ENCODE measurements at regions not wholly inside any gene's neighbourhood (a gene's known extent, or its start where the extent isn't known, plus 50 kb on each side); places are given as distances from the start of the nearest gene placed in this dataset.
A peak's percentile ranks its signal among the peaks of the same experiment; 100 is the strongest.

- H3K36me3 ChIP-seq (ENCODE audit: control insufficient read depth, insufficient read depth, low read length): no peaks in the 10 kb centered on the region
- DNase-seq (ENCODE audit: low read depth): no peak
- no peak overlapping the region for H3K4me3 ChIP-seq (ENCODE audit: low read depth, low read length)
- no peaks in the 10 kb centered on the region for H3K27me3 ChIP-seq (ENCODE audit: control insufficient read depth, insufficient read depth, low read length)
- TF ChIP-seq, protein P1, sequence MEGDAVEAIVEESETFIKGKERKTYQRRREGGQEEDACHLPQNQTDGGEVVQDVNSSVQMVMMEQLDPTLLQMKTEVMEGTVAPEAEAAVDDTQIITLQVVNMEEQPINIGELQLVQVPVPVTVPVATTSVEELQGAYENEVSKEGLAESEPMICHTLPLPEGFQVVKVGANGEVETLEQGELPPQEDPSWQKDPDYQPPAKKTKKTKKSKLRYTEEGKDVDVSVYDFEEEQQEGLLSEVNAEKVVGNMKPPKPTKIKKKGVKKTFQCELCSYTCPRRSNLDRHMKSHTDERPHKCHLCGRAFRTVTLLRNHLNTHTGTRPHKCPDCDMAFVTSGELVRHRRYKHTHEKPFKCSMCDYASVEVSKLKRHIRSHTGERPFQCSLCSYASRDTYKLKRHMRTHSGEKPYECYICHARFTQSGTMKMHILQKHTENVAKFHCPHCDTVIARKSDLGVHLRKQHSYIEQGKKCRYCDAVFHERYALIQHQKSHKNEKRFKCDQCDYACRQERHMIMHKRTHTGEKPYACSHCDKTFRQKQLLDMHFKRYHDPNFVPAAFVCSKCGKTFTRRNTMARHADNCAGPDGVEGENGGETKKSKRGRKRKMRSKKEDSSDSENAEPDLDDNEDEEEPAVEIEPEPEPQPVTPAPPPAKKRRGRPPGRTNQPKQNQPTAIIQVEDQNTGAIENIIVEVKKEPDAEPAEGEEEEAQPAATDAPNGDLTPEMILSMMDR (IDR thresholded peaks at IDR 0.05; ENCODE audit: insufficient read depth, low read length, poor library complexity, severe bottlenecking): no peak
Measured at GRCh38 chr7:68235937-68236336, 1239.3 kb downstream of the TYW1 start.

GRCh38 chr7:68238204-68238805 is 1241.7 kb downstream of the TYW1 start:
- H3K27me3 ChIP-seq (ENCODE audit: control insufficient read depth, insufficient read depth, low read length): no peaks in the 10 kb centered on the region
- H3K36me3 ChIP-seq (ENCODE audit: control insufficient read depth, insufficient read depth, low read length): no peaks in the 10 kb centered on the region
- TF ChIP-seq, protein P1 (IDR thresholded peaks at IDR 0.05; ENCODE audit: insufficient read depth, low read length, poor library complexity, severe bottlenecking): no peak
- DNase-seq (ENCODE audit: low read depth): no peak
- no peak overlapping the region for H3K4me3 ChIP-seq (ENCODE audit: low read depth, low read length)

DNA sequence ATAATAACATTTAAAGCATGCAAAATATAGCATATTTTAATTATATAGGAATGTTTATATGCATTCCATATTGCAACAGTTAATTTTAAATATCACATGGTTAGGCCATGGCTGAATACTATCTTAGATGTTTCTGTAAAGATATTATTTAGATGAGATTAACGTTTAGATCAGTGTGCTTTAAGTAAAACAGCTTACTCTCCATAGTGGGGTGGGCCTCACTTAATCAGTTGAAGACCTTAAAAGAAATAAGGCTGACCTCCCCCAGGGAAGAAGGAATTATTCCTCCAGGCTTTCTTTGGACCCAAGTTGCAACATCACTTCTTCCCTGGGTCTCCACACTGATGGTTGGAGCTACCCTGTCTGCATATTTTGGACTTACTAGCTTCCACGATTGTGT is 1246.5 kb downstream of the TYW1 start:
- TF ChIP-seq, protein P1 (IDR thresholded peaks at IDR 0.05; ENCODE audit: insufficient read depth, low read length, poor library complexity, severe bottlenecking): no peak
- H3K36me3 ChIP-seq (ENCODE audit: control insufficient read depth, insufficient read depth, low read length): no peaks in the 10 kb centered on the region
- DNase-seq (ENCODE audit: low read depth): no peak
- no peaks in the 10 kb centered on the region for H3K27me3 ChIP-seq (ENCODE audit: control insufficient read depth, insufficient read depth, low read length)
- H3K4me3 ChIP-seq (ENCODE audit: low read depth, low read length): no peak overlapping the region

DNA sequence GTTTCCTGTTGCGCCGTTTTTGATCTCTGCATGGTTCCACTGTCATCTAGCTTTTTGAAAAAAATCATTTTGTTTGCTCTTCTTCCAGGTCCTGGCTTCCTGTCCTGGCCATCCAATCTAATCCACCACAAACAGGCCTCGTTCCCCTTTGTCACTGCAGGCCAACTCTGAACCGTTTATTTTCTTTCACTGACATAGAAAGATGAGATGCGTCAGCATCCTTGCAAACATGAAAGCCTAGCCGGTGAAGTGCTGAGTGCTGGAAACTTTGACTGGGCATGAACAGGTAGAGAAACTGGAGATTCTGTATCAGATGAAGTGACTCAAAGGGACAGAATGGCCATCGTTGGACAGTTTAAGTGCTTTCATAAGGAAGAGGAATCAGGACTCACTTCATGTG is 1247.8 kb downstream of the TYW1 start:
- no peak for DNase-seq (ENCODE audit: low read depth)
- TF ChIP-seq, protein P1 (IDR thresholded peaks at IDR 0.05; ENCODE audit: insufficient read depth, low read length, poor library complexity, severe bottlenecking): no peak
- Histone ChIP-seq H3K36me3 (ENCODE audit: control insufficient read depth, insufficient read depth, low read length) (no peaks in the 10 kb centered on the region), H3K4me3 (ENCODE audit: low read depth, low read length) (no peak overlapping the region), H3K27me3 (ENCODE audit: control insufficient read depth, insufficient read depth, low read length) (no peaks in the 10 kb centered on the region)

DNA sequence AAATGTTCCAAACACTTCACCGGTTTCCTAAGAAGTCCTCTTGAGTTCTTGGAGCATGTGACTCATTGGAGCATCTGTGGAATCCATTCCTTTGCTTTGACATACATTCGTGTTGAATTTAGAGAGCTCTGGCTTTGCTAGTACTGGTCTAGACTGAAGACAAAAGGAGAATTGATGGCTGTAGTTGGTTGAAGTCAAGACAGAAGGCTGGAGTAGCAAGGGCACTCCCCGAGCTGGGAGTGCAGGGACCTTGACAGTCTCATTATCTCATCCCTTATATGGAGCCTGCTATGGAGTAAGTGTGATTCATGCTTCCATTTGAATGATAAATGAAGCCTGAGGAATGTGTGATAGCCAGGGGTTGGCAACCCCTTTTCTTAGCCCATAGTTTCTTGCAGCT is 1249.1 kb downstream of the TYW1 start:
- Histone ChIP-seq H3K4me3 (ENCODE audit: low read depth, low read length) (no peak overlapping the region), H3K27me3 (ENCODE audit: control insufficient read depth, insufficient read depth, low read length) (no peaks in the 10 kb centered on the region), H3K36me3 (ENCODE audit: control insufficient read depth, insufficient read depth, low read length) (no peaks in the 10 kb centered on the region)
- peak; percentile 56 for DNase-seq (ENCODE audit: low read depth)
- TF ChIP-seq, protein P1 (IDR thresholded peaks at IDR 0.05; ENCODE audit: insufficient read depth, low read length, poor library complexity, severe bottlenecking): no peak

DNA sequence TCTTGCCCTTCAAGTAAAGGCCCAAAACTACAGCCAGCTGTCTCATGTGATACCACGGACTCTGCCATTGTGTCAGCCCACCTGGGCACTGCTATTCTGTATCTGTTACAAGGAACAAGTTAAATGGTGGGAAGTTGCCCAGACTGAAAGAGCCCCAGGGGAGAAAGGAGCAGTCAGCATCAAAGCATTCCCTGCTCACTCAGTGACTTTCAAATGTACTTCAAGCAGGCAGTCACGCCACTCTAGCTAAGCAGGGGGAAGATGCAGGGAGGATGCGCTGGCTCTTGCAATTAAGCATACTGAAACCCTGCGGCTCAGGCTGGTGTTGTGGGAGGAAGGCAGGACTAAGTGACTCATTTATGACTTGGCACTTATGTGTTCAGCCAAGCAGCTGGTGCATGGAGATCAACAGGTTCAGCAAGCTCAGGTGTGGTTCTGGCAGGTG is 1249.6 kb downstream of the TYW1 start:
- peak; percentile 94 for DNase-seq (ENCODE audit: low read depth)
- Histone ChIP-seq H3K36me3 (ENCODE audit: control insufficient read depth, insufficient read depth, low read length) (no peaks in the 10 kb centered on the region), H3K4me3 (ENCODE audit: low read depth, low read length) (no peak overlapping the region), H3K27me3 (ENCODE audit: control insufficient read depth, insufficient read depth, low read length) (no peaks in the 10 kb centered on the region)
- TF ChIP-seq, protein P1 (IDR thresholded peaks at IDR 0.05; ENCODE audit: insufficient read depth, low read length, poor library complexity, severe bottlenecking): no peak
